Ishikawa (cell line): ENCODE measurements at regions not wholly inside any gene's neighbourhood (a gene's known extent, or its start where the extent isn't known, plus 50 kb on each side); places are given as distances from the start of the nearest gene placed in this dataset.

Experiments
- CEBPB ChIP-seq: IDR thresholded peaks from 2 replicates; pipeline ENCODE4 v1.6.1; 2012
- CREB1 ChIP-seq: IDR thresholded peaks from 2 replicates; pipeline ENCODE4 v1.6.1; 2012; ENCODE audit warnings: low read depth
- EGR1 ChIP-seq: IDR thresholded peaks from 2 replicates; pipeline ENCODE4 v1.6.1; 2012
- EP300 ChIP-seq: IDR thresholded peaks from 2 replicates; pipeline ENCODE4 v1.6.1; 2012; ENCODE audit warnings: borderline replicate concordance
- FOXM1 ChIP-seq: IDR thresholded peaks from 2 replicates; pipeline ENCODE4 v1.6.1; 2012; ENCODE audit warnings: low read depth, borderline replicate concordance
- NFIC ChIP-seq: IDR thresholded peaks from 2 replicates; pipeline ENCODE4 v1.6.1; 2012
- RAD21 ChIP-seq: IDR thresholded peaks from 2 replicates; pipeline ENCODE4 v1.6.1; 2012; ENCODE audit warnings: low read depth
- TAF1 ChIP-seq: IDR thresholded peaks from 2 replicates; pipeline ENCODE4 v1.6.1; 2012; ENCODE audit warnings: low read depth, mild to moderate bottlenecking
- TCF12 ChIP-seq: IDR thresholded peaks from 2 replicates; pipeline ENCODE4 v1.6.1; 2012; ENCODE audit warnings: low read depth
- TEAD4 ChIP-seq: IDR thresholded peaks from 2 replicates; pipeline ENCODE4 v1.6.1; 2012
- YY1 ChIP-seq: IDR thresholded peaks from 2 replicates; pipeline ENCODE4 v1.6.1; 2012; ENCODE audit warnings: low read depth
- ZBTB7A ChIP-seq: IDR thresholded peaks from 2 replicates; pipeline ENCODE4 v1.6.1; 2012; ENCODE audit warnings: low read depth
- TF ChIP-seq, protein P1 (sequence below): IDR thresholded peaks from 2 replicates; pipeline ENCODE4 v1.6.1; 2012
- TF ChIP-seq, protein P2 (sequence below): IDR thresholded peaks from 2 replicates; pipeline ENCODE4 v1.6.1; 2012; ENCODE audit warnings: low read depth, mild to moderate bottlenecking
- TF ChIP-seq, protein P3 (sequence below): IDR thresholded peaks from 2 replicates; pipeline ENCODE4 v1.6.1; 2012

DNA sequence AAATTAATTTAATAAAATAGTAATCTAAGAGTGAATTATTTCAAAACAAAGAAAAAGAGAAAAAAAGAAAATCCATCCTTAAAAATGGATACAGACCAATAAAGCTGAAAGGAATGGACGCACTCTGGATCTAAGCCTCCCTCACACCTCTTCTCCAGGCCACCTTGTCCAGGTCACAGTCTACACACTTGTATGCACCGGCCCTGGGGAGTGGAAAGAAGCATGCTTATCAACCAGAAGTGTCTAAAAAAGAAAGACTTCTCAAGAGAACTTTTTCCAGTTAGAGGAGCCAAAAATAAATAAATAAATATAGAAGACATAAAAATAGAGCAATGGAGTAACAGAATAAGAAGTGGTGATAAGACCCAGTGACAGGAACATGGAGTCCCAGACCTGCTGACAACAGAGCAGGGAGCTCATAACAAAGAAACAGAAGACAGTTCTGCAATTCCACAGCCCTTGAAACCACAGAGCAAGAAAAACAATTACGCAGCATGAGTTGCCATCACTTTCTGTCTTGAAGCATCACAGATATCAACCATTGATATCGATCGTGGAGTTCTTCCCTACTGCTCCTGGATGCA, 311.7 kb upstream of the NFE2L3 start:
- TF ChIP-seq EGR1 (no peak), TEAD4 (no peak), NFIC (no peak), TAF1 (no peak), TCF12 (no peak), CREB1 (no peak), CEBPB (no peak), ZBTB7A (no peak), YY1 (no peak), FOXM1 (no peak)
- TF ChIP-seq, protein P1, sequence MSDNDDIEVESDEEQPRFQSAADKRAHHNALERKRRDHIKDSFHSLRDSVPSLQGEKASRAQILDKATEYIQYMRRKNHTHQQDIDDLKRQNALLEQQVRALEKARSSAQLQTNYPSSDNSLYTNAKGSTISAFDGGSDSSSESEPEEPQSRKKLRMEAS: no peak
- TF ChIP-seq, protein P2, sequence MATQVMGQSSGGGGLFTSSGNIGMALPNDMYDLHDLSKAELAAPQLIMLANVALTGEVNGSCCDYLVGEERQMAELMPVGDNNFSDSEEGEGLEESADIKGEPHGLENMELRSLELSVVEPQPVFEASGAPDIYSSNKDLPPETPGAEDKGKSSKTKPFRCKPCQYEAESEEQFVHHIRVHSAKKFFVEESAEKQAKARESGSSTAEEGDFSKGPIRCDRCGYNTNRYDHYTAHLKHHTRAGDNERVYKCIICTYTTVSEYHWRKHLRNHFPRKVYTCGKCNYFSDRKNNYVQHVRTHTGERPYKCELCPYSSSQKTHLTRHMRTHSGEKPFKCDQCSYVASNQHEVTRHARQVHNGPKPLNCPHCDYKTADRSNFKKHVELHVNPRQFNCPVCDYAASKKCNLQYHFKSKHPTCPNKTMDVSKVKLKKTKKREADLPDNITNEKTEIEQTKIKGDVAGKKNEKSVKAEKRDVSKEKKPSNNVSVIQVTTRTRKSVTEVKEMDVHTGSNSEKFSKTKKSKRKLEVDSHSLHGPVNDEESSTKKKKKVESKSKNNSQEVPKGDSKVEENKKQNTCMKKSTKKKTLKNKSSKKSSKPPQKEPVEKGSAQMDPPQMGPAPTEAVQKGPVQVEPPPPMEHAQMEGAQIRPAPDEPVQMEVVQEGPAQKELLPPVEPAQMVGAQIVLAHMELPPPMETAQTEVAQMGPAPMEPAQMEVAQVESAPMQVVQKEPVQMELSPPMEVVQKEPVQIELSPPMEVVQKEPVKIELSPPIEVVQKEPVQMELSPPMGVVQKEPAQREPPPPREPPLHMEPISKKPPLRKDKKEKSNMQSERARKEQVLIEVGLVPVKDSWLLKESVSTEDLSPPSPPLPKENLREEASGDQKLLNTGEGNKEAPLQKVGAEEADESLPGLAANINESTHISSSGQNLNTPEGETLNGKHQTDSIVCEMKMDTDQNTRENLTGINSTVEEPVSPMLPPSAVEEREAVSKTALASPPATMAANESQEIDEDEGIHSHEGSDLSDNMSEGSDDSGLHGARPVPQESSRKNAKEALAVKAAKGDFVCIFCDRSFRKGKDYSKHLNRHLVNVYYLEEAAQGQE: no peak
- TF ChIP-seq, protein P3, sequence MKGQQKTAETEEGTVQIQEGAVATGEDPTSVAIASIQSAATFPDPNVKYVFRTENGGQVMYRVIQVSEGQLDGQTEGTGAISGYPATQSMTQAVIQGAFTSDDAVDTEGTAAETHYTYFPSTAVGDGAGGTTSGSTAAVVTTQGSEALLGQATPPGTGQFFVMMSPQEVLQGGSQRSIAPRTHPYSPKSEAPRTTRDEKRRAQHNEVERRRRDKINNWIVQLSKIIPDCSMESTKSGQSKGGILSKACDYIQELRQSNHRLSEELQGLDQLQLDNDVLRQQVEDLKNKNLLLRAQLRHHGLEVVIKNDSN: no peak

DNA sequence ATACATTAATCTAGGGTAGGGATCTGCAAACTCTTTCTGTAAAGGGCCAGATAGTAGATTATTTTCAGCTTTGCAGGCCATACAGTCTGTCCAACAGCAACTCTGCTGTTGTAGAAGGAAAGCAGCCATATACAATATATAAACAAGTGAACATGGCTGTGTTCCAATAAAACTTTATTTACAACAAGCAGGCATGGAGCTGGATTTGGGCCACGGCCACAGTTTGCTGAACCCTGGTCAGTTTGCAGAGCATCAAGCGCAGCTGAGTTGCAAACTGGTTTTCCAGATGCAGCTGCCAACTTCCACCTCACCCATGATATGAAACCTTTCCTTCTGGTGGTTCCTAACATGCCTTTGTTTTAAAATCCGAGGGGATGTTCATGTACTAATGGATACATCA, 310.4 kb upstream of the NFE2L3 start:
- TF ChIP-seq NFIC: no peak
- no peak for TF ChIP-seq ZBTB7A
- no peak for TF ChIP-seq TCF12
- TF ChIP-seq, protein P3: no peak
- TF ChIP-seq EGR1: no peak
- TF ChIP-seq, protein P2: no peak
- no peak for TF ChIP-seq YY1
- no peak for TF ChIP-seq CREB1
- TF ChIP-seq, protein P1: no peak
- no peak for TF ChIP-seq TAF1

DNA sequence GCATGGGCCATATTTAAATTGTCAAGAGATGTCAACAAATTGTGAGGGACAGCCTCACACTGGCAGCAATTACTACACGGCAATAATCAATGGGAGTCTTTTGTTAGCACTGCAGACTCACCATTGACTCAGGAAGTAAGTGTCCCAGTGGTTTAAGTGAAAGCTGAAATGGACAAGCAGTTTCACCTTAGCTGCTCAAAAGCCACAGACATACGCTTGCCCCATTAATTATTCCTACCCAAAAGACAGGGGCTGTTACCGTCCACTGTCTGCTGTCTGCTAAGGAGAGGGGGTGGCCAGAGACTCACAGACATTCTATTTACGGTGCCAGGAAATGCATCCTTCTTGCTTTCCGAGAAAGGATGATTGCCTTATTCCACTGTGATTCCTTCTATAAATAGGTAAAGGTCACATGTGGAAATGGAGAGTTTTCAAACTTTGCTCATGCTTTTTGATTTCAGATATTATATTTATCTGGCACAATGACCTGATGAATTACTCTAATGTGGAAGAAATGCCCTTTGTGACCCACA, 309.7 kb upstream of the NFE2L3 start:
- TF ChIP-seq ZBTB7A: no peak
- TF ChIP-seq, protein P2: no peak
- no peak for TF ChIP-seq RAD21
- no peak for TF ChIP-seq TAF1
- TF ChIP-seq EP300: no peak
- TF ChIP-seq YY1: no peak
- no peak for TF ChIP-seq NFIC
- TF ChIP-seq EGR1: no peak
- TF ChIP-seq, protein P3: no peak

DNA sequence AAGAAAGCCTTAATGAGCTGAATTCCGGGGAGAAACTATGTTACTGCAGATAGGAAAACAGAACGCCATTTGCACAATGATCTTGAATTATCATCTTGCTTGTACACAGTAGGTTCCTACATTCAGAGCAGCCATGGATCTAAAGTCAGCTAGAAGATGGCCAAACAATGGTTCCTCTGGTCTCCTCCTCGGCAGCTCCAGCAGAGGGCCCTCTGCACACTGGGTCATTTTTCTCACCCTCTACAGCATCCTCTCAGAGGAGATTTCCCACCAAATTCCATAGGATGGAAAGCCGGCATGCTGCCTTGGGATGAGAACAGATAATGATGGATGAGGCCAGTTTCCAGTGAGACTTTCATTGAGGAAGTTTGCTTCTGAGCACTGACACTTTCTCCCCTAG, 308.5 kb upstream of the NFE2L3 start:
- no peak for TF ChIP-seq CREB1
- TF ChIP-seq, protein P2: no peak
- TF ChIP-seq CEBPB: no peak
- no peak for TF ChIP-seq EP300
- no peak for TF ChIP-seq EGR1
- no peak for TF ChIP-seq ZBTB7A
- TF ChIP-seq, protein P1: no peak
- no peak for TF ChIP-seq RAD21
- no peak for TF ChIP-seq FOXM1
- TF ChIP-seq NFIC: no peak
- no peak for TF ChIP-seq YY1
- no peak for TF ChIP-seq TAF1
- no peak for TF ChIP-seq TCF12
- TF ChIP-seq, protein P3: no peak
- TF ChIP-seq TEAD4: no peak
